ENCODE measurements at regions not wholly inside any gene's neighbourhood (a gene's known extent, or its start where the extent isn't known, plus 50 kb on each side); places are given as distances from the start of the nearest gene placed in this dataset.

DNA sequence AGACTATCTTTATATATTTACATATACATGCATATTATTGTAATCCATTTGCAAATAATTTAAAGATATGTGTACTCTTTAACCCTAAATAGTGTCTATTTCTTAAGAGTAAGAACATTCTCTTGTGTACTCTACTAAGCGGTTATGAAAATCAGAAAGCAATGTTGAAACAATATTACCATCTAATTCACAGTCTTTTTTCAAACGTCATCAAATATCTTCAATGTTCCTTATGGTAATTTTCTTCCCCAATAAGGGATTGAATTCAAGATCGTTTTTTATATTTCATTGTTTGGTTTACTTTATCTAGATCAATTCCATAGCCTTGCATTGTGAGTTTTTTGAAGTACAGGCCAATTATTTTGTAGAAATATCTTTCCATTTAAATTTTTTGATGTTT, 1647.4 kb upstream of the PRR20A start:
- no peak for ATAC-seq
- H3K9me3 ChIP-seq: peaks cover 0 to 5% (median 0%) of the 10 kb centered on the region in 12 donors
- 74 to 83% (median 82%) methylated on average over 3 of the region's 3 CpGs for WGBS, 4 donors

DNA sequence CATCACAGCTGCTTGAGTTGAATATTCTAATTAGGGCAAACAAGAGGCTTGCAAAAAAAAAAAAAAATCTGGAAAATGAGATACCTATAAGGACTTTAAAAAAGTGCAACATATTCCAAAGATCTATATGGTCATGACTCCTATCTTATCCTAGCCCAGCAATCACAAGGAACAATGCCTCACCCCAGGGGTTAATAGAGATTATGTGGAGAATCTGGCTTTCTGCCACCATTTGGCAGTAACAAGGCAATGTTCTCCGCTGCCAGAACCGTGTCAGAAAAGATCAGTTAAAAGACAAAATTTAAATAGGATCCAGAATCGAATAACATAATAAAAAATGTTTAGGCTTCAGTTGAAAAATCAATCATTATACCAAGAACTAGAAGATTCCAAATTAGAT, 1643.2 kb upstream of the PRR20A start:
- ATAC-seq: no peak
- H3K27me3 ChIP-seq: no peaks in the 10 kb centered on the region
- intact Hi-C loops (cut with DNase I): no loop called here
- no peak for TF ChIP-seq POLR2A (IDR thresholded peaks at IDR 0.05)
- TF ChIP-seq, protein P1, sequence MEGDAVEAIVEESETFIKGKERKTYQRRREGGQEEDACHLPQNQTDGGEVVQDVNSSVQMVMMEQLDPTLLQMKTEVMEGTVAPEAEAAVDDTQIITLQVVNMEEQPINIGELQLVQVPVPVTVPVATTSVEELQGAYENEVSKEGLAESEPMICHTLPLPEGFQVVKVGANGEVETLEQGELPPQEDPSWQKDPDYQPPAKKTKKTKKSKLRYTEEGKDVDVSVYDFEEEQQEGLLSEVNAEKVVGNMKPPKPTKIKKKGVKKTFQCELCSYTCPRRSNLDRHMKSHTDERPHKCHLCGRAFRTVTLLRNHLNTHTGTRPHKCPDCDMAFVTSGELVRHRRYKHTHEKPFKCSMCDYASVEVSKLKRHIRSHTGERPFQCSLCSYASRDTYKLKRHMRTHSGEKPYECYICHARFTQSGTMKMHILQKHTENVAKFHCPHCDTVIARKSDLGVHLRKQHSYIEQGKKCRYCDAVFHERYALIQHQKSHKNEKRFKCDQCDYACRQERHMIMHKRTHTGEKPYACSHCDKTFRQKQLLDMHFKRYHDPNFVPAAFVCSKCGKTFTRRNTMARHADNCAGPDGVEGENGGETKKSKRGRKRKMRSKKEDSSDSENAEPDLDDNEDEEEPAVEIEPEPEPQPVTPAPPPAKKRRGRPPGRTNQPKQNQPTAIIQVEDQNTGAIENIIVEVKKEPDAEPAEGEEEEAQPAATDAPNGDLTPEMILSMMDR (IDR thresholded peaks at IDR 0.05): no peak
- no peaks in the 10 kb centered on the region for H3K36me3 ChIP-seq
- no peak overlapping the region for H3K4me3 ChIP-seq
- no peaks in the 10 kb centered on the region for H3K4me1 ChIP-seq
- H3K27ac ChIP-seq: no peak overlapping the region
- no peak for DNase-seq
- peaks cover 0 to 17% (median 0%) of the 10 kb centered on the region in 12 donors for H3K9me3 ChIP-seq
- WGBS, 4 donors: 55 to 65% (median 61%) methylated on average over 3 of the region's 3 CpGs

More for the DNA sequence above, 1647.4 kb upstream of the PRR20A start:
- Histone ChIP-seq H3K27me3 (no peaks in the 10 kb centered on the region), H3K4me3 (no peak overlapping the region), H3K27ac (no peak overlapping the region), H3K4me1 (no peaks in the 10 kb centered on the region), H3K36me3 (no peaks in the 10 kb centered on the region)
- intact Hi-C loops (cut with DNase I): no loop called here
- TF ChIP-seq, protein P1 (IDR thresholded peaks at IDR 0.05): no peak
- TF ChIP-seq POLR2A (IDR thresholded peaks at IDR 0.05): no peak
- DNase-seq: no peak

DNA sequence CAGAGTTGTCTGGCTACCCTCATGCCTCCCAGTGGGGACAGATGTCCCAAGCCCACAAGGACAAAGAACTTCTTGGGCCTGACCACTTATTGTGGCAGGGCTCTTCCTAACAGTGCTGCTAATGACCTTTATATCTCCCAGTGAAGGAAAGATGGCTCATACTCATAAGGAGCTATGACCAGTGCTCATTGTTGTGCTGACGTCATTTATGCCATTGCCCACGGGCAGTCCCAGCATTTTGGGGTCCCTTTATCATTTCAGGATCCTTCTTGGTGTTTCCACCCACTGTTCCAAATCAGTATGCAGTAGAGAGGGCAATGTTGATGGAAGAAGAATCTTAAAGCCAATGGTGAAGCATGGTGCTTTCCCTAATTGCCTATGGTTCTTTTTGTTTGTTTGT, 1640.0 kb upstream of the PRR20A start:
- intact Hi-C loops (cut with DNase I): no loop called here
- ATAC-seq (no peak), DNase-seq (no peak)
- no peak for TF ChIP-seq POLR2A (IDR thresholded peaks at IDR 0.05)
- TF ChIP-seq, protein P1 (IDR thresholded peaks at IDR 0.05): no peak
- no peak overlapping the region for H3K27ac ChIP-seq
- no peaks in the 10 kb centered on the region for H3K36me3 ChIP-seq
- 68 to 77% (median 71%) methylated on average over 2 of the region's 2 CpGs for WGBS, 4 donors
- H3K27me3 ChIP-seq: no peaks in the 10 kb centered on the region
- peaks cover 0 to 44% (median 5%) of the 10 kb centered on the region in 12 donors for H3K9me3 ChIP-seq
- no peak overlapping the region for H3K4me3 ChIP-seq
- no peaks in the 10 kb centered on the region for H3K4me1 ChIP-seq

DNA sequence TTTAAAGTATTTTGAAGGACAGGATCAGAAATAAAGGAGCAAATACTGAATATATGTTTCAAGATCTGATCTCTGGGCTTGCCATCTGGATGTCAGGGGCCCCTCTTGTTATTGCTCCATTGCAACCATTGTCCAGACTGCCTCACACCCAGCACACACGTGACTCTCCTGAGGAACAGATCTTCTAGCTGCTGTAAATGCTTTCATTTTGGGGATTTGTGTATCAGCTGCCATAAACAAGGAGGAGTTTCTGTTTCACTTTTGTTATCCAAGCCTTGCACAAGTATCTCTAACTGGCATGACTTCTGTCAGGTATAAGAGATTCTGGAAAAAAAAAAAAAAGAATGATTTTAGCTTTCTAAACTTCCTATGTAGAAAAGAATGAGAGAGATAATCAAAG, 1624.1 kb upstream of the PRR20A start:
- ATAC-seq: no peak
- DNase-seq: no peak
- Histone ChIP-seq H3K27ac (no peak overlapping the region), H3K9me3 (peaks cover 0 to 4% (median 0%) of the 10 kb centered on the region in 12 donors), H3K36me3 (no peaks in the 10 kb centered on the region), H3K27me3 (no peaks in the 10 kb centered on the region), H3K4me3 (no peak overlapping the region), H3K4me1 (no peaks in the 10 kb centered on the region)
- WGBS, 4 donors: 25 to 50% (median 35%) methylated on average over 1 of the region's 1 CpG
- intact Hi-C loops (cut with DNase I): no loop called here
- TF ChIP-seq, protein P1 (IDR thresholded peaks at IDR 0.05): no peak
- TF ChIP-seq POLR2A (IDR thresholded peaks at IDR 0.05): no peak

Measured in heart left ventricle (tissue), 16 donors.